ENCODE measurements at regions not wholly inside any gene's neighbourhood (a gene's known extent, or its start where the extent isn't known, plus 50 kb on each side); places are given as distances from the start of the nearest gene placed in this dataset.

- TF ChIP-seq CTCF (IDR thresholded peaks at IDR 0.05): no peak
Measured at GRCh38 chr20:7571521-7572055, 368.7 kb downstream of the HAO1 start.

DNA sequence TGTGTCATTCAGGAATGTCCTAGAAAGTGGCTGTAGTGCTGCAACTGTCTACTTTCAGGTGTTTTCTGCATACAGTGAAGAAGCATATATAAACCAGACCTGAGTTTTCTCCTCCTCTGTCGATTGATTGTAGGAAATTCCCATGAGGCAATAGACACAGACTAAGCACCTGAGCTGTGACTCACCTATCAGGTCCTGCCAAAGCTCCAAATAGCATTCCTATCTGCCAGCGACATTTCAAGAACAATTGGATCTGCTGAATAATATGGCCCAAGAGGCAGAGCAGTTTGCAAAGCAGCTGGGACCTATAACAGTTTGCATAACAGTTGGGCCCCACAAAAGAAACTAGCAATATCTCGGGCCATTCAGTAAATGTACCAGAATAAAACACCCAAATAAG lies 360.4 kb downstream of the HAO1 start:
- TF ChIP-seq CTCF (IDR thresholded peaks at IDR 0.05): no peak

- TF ChIP-seq CTCF (IDR thresholded peaks at IDR 0.05): no peak
Measured at GRCh38 chr20:7585126-7585679, 355.1 kb downstream of the HAO1 start.

GRCh38 chr20:7586481-7586880 lies 353.8 kb downstream of the HAO1 start:
- TF ChIP-seq CTCF (IDR thresholded peaks at IDR 0.05): no peak

GRCh38 chr20:7589164-7589563 lies 351.1 kb downstream of the HAO1 start:
- TF ChIP-seq CTCF (IDR thresholded peaks at IDR 0.05): no peak

- no peak for TF ChIP-seq CTCF (IDR thresholded peaks at IDR 0.05)
Measured at GRCh38 chr20:7596541-7596940, 343.7 kb downstream of the HAO1 start.

DNA sequence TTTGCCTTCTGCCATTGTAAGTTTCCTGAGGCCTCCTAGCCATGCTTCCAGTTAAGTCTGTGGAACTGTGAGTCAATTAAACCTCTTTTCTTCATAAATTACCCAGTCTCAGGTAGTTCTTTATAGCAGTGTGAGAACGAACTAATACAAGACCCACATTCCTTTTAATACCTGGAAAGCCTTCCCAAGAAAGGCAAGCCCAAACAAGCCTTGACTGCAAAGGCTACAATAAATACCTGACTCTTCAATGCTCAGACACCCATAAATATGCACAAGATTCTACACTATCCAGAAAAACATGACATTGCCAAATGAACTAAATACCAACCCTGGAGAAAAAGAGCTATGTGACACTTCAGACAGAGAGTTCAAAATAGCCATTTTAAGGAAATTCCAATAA lies 338.8 kb downstream of the HAO1 start:
- no peak for TF ChIP-seq CTCF (IDR thresholded peaks at IDR 0.05)

- no peak for TF ChIP-seq CTCF (IDR thresholded peaks at IDR 0.05)
Measured at GRCh38 chr20:7606941-7607340, 333.3 kb downstream of the HAO1 start.
